Putamen (tissue), 1 donor: ENCODE measurements at regions not wholly inside any gene's neighbourhood (a gene's known extent, or its start where the extent isn't known, plus 50 kb on each side); places are given as distances from the start of the nearest gene placed in this dataset.

Source experiments
- DNase-seq: peaks from one replicate; pipeline ENCODE4 v3.0.0-alpha.2; 2016; ENCODE audit warnings: low spot score

DNA sequence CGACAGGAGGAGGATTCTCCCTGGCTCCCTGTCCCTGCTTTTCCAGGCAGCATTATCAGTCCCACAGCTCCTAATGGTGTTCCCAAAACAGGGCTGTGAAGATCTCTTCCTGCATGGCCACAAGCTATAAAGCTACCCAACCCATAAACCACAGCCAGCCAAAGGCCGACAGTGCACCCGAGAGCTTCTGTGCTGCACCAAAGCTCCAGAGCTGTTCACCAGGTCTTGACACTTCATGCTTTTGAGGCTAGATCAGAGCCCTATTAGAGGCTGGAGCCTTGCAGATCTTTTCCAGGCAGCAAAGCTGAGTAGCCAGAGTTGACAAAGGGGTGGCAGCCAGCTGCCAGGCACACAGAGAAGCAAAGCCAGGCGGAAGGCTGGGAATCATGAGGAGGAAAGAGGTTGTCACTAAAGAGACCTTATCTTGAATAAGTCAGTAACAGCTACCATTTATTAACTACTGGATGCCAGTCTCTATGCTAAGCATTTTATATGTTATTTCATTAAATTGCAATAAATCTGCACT lies 180.4 kb downstream of the KATNAL1 start:
- DNase-seq, result no peak

DNA sequence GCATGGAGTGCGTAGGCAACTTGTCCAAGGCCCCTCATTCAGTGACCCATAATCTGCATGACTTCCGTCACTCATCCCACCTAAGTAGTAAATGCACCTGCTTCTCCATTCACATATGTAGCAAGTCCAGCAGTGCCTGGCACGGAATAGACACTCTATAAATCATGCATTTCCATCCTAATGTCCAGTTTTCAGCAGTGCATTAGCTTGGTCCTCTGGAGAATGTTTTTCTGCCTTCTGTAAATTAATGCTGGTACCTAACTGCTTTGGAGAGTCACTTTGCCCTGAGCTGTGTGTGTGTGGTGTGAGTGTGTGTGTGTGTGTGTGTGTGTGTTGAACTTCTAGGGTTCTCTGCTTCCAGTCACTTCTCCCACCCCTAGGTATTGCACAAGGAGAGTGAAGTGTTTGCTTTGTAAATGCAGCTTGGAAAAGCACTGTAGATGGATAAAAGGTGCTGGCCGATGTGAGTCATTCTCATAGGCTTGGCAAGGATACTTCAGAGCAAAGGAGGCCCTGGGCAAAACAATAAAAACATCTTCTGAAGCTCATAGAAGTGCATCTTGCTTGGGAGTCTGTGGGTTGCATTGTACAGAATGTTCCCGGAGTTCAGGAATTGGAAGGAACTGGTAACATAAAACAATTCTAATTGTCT lies 181.8 kb downstream of the KATNAL1 start:
- no peak for DNase-seq

DNA sequence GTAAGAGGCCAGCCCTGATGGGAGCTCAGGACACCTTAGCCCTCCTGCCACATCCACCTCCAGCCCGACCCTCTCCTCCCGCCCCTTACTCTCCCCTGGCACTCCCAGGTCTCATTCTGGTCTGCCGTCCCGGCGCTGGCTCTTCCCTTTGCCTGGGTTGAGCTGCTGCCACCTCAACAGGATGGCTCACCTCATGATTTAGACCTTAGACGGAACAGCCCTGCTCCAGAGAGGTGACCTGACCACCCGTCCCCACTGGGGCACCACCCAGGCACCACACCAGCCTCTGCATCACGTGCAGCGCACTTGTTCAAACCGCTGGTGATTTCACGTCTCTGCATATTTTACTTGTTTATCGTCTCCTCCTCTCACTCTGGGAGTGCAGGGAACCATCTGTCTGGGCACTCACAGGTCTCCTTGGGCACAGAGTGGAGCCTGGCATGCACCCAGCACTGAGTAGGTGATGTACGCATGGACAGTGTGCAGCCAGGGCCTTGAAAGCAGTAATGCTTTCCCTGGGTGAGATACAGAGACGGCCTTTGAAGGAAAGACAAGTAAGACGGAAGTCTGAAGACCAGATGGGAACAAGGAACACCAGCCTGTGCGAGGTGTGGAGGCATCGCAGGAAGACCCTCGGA lies 183.1 kb downstream of the KATNAL1 start:
- no peak for DNase-seq

DNA sequence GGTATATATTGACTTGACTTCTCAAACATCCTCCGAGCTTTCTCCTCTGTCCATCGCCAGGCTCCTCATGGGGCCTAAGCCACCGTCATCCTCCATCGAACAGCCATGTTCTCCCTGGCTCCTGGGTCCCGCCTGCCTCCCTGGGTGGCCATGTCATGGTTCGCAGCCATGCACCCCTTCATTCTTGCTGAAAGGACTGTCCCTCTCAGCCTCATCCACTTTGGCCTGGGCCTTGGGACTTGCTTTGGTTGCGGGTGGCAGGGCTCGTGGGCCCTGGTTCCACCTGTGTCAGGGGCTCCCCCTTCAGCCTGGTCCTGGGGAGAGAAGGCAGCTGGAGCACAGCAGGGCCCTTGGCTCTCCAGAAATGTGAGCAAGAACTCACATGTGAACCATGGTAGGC lies 183.8 kb downstream of the KATNAL1 start:
- DNase-seq, result no peak

DNA sequence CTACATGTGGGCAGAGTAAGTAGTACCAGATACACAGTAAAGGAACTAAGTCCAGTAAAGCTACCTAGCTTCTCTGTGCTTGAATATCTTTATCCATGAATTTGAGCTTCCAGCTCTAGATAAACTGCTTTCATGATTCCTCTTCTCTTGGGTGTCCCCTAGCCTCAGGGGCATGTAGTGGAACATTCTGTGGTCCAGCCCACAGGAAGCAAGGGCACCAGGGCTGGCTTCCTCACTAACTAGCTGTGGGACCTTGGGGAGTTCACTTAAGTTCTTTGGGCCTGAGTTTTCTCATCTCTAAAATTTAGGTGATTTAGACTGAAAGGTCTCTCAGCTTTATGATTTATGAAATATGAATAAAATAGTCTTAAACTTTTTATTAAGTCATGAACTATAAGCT lies 185.7 kb downstream of the KATNAL1 start:
- DNase-seq, result no peak

DNA sequence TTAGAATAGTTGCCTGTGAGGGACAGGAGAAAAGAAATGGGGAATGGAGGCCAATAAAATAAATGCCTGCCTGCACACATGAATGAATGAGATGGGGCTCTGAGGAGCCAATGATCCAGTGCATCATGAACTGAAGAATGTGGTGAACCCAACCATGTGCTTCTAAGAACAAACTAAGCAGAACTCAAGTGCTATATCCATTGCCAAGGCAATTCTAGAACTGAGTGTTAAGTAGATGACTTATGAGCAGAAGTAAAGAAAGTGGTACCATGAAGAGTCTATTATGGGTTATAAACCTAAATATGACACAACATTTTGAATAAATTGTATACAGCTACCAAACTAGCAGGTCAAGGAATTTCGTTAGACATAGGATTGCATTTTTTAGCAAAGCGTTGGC lies 186.1 kb downstream of the KATNAL1 start:
- DNase-seq, result no peak

DNA sequence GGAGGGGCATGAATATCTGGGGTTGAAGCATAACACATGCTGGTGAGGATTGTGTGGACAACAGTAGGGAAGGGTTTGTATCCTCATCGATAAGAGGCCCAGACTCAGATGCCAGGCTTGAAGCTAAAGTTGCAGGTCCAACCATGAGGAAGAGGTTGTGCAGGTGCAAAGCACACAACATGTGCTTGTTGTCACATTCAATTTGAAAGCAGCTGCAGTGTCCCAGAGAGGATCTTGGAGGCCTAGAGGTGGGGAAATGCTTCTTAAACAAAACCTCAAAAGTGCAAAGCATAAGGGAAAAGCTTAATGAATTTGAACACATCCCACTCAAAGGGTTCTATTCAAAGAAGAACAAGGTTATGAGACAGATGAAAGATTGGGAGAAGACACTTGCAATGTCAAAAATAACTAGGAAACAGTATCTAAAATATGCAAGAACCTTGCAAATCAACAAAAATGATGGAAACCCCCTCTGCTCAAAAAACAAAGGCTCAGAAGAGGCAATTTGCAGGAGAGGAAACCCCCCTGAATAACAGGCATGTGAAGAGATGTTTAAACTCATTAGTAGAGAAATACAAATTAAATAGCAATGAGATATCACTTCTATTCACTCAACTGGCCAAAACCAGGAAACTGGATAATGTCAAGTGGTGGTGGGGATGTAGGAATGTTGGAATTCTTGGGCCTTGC lies 187.1 kb downstream of the KATNAL1 start:
- no peak for DNase-seq

DNA sequence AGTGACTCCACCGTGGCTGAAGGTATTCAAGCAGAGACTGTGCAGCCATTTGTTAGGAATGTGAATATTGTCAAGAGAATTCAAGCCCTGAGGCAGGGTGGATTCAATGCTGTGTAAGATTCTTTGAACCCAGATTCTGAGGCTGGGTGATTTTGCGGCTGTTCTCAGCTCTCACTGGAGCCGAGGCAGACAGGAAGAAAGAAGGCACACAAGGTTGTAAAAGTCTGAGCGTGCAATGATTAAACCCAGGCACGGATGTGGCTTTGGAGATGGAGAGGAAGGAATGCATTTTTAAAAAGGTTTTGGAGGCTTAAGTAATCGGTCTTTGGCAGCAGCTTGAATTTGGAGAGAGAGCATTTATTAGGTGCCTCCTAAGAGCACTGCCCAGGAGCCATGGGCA lies 187.9 kb downstream of the KATNAL1 start:
- DNase-seq, result no peak

DNA sequence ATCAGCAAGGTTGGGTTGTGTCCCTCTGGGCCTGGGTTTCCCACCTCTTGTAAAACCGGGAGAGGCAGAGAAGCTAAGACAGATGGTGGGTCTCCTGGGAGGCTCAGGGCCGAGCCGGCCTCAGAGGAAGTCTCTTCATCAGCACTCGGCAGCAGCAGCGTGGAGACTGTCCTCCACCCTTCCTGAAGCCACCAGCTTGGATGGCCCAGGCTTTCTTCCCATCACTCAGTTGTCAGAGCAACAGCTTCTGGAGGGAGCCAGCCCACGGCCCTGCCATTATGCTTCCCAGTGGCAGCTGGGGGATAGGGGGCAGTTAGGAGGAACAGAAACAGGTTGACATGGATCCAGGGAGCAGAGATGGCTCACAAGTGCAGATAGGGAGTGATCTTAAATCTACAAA lies 191.0 kb downstream of the KATNAL1 start:
- no peak for DNase-seq

DNA sequence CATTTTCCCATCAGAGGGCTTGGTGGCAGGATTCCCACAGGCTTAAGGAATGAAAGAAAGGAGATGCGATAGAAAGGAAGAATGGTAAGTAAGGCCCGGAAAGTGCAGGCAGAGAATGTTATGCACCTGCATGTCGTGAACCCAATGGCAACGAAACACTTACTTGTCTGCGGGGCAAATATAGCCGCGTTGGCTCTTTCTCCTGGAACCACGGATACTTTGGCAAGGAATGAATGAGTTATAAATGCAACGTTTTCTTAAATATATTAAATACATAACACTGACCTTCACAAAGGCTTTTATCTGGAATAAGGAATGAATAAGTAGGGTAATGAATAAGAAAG lies 192.1 kb downstream of the KATNAL1 start:
- no peak for DNase-seq

DNA sequence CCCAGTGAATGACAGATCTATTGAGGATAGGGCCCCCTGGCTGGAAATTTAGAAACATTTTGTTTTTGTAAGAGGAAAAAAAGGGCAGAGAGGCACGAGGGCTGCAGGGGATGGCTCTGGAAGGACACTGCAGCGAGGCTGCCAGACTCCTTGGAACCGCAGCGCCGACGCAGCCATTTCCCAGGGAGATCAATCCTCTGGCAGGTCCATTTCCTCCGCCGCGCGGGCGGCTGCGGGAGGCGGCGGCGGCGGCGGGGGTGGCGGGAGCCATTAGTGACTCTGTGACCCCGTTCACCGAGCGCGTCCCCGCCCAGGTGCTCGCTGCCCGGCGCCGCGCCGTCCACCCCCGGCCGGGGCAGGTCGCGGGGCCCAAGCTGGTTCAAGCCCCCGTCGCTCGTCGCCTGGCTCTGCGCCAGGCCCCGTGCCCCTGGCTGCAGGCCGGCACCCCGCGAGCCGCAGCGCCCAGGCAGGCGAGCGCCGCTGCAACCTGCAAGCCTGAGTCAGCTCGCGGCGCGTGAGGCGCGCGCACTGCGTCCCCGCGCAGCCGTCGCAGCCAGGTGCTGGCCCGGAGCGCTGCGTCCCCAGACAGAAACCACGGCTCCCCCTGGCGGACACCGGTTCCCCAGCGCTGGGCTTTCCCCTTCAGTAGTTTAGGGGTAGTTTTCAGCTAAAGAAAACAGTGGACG lies 192.6 kb downstream of the KATNAL1 start:
- peak; percentile 84 for DNase-seq

DNA sequence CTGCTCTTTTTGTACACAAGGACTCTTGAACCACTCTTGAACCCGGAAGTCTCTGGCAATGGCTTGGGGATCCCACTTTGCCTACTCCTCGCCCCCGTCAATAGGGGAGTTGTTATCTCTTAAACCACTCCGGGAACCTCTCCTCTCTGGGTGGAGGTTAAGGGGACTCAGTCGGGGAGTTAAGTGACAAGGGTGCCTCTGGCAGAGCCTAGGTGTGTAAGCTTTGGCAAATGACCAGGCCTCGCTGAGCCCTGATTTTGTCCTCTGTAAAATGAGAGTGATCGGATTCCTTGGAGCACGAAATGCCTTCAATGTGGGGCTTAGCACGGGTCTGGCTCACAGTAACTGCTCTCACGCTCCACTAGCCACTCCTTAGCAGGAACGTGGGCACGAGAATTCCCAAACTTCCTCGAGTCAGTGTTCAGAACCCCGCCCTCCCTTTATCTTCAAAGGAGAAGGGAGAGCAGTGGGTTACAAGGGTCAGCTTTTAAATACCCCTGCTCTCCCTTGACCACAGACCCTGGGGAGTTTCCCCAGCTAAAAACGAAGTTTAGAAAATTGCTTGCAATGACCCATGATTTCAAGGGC lies 193.3 kb downstream of the KATNAL1 start:
- no peak for DNase-seq

DNA sequence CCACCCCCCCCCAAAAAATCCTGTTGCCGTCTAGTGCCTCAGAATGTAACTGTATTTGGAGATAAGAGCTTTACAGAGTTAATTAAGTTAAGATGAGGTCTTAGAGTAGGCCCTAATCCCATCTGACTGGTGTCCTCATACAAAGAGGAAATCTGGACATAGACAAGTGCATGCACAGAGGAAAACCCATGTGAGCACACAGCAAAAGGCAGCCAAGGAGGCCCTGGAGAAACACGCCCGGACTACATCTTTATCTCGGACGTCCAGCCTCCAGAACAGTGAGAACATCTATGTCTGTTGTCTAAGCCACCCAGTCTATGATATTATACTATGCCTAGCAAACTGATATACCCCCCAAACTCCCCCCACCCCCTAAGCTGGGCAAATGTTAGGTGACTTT lies 193.8 kb downstream of the KATNAL1 start:
- DNase-seq, result no peak

DNA sequence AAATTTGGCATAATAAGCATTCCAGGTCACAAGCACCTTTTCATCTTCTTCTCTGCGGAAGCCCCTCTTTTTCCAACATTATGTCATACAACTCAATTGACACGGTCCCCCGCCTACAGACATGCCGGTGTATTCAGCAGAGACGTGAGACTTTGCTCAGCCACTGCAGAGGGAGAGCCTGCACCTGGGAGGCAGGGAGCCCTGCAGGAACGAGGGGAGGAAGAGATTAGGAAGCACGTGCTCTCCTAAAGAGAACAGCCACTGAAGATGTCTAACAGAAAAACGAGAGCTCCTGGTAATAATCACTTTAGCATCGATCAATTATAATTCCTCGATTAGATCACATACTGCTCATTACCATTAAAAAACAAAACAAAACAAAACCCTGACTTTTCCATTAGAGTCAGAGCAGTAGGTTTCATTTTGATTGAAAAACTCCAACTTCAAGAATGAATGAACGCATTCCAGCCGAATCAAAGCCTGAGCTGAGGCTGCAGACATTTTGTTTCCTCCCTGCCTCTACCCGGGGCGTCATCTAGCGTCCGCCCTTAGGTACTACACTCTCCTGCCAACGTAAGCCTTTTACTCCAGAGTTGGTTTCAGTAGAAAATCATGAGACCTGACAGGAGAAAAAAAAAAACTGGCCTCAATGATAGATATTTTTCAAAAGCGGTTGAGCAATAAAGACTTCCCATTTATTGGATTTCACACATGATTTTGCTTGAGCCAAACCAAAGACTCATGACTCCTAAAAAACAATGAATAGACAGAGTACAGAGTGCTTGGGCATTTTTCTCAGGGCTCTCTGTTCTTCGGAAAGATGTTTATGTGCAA lies 194.5 kb downstream of the KATNAL1 start:
- peak; percentile 87 for DNase-seq

DNA sequence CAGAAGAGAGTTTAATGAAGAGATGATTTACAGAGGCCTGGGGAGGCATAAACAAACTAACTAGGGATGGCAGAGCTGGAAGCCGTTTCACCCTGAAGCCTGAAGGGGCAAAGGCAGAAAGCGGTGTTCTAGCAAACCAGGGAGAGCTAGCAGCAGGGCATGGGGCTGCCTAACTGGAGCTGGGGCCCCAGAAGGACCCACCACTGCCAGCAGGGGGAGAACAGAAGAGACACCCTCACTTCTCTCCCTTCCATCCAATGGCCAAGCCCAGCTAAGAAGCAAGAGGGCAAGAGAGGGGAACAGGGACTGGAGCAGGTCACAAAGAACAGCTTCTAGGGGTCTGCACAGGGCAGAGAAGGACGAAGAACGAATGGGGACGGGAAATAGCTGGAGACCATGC lies 195.5 kb downstream of the KATNAL1 start:
- no peak for DNase-seq

DNA sequence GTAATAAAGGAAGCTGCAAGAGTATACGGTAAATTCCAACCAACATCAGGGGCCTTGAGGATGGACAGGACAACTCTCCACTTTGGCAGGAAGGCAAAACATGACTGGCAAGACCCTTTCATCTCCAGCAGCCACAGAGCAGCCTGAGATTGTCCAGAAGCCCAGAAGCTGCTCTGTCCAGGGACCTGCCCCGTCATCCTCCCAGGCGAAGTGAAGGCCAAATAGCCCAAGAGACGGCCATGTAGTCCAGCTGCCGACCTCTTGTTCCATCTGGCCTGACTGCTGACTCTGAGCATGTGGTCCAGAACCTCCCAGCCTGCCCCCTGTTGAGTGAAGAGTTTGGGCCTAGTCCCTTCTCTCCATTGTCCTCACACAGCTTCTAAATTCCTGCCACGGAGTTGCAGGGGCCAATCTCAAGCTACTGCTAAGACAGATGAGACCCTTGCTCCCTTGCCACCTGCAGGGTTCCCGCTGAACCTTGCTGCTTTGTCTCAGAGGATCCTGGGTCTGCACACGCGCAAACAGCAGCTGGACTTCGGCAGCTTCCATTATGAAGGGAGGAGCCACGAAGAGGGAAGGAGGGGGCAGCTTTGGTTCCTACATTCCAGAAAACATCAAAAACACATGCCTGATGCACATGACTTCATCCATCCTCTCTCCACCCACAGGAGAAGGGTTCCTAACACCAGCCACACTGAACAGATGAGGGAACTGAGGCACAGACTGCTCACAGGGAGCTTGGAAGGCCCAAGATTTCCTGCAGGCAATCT lies 196.9 kb downstream of the KATNAL1 start:
- no peak for DNase-seq

DNA sequence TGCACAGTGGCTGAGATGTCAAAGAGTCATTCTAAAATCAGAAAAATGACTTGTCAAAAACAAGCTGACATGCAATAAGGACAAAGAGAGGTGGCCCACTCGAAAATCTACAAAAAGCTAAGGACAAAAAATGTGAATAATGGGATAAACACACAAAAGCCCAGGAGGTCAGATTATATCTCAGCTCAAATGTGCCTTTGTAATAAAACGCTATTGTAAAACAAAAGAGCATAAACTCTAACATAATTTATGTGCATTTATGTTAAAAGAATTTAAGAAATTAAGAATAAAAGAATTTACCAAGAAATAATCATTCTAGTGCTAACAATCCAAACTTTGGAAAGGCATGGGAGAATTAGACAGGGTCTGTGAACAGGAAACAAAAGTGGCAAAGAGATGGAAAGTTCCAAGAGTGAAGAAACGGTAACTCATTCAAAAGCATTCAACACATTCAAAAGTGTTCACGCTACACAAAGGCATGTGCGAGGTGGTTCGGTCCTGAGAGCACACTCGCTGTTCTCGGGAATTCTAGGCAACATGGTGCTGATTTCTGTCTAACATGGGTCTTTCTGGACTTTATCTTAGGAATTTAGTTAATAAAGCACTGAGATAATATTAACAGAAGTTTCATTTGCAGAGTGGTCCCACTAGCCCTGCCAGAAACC lies 197.7 kb downstream of the KATNAL1 start:
- DNase-seq, result no peak

DNA sequence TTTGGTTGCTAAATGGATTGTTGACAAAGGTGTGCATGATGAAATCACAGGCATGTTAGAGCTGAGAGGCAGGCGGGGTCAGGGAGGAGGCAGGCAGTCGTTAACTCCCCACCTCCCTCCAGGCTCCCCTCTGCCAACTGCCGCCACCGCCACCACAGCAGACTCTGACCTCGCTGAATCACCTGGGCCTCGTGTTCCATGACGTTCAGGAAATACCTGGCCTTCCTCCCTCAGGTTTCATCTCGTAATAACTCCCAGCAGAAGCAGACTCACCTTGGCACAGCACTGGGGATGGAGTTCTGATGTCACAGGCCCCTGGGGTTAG lies 198.5 kb downstream of the KATNAL1 start:
- DNase-seq, result no peak

DNA sequence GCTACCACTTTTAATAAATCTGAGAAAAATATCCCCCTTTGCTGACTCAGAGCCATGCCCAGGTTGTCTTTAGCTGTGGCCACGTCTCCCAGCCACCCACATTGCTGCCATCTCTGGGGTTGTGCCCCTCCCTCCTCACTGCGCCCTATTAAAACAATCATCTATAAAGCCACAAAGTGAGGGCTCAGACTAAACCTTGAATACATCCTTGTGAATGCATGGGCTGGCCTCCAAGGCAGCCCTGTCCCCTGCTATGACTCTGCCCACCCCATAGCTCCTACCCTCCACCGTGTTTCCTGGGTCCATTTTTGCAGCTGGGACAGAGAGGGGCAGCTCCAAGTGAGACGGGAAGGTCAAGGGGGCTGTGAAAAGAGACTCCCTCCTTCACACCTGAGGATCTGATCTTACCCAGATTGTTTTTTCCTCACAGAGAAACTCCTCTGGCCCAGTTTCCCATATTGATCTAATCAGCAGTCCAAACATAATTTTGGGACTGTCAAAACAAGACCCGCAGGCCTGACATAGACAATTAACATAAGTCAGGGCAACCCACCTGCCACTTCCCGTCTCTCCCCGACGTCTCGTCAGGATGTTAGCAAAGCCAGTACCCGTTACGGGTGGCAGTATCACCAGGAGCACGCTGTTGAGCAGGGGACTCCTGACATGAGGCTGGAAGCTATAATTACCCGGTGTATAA lies 199.0 kb downstream of the KATNAL1 start:
- DNase-seq, result no peak
